Stimulated activated CD4-positive, alpha-beta T cell treated with anti-CD3 and anti-CD28 coated beads, Interleukin-1b, Interleukin-23, amount 100 ng/mL, for 1 hour (primary cell): ENCODE measurements at regions not wholly inside any gene's neighbourhood (a gene's known extent, or its start where the extent isn't known, plus 50 kb on each side); places are given as distances from the start of the nearest gene placed in this dataset.
"Not testable (repeated sequence)": the region's sequence is repeated elsewhere in the genome, so short reads cannot be mapped to it uniquely, and the experiment has no call there.

Source experiments
- DNase-seq, 2 donors: peaks; one replicate each; pipeline ENCODE4 v3.0.0-alpha.2; 2020; ENCODE audit warnings: low read depth in 2 of 2

- DNase-seq, result no peak
Measured at GRCh38 chr4:24368801-24369200, 215.6 kb downstream of the DHX15 start.

GRCh38 chr4:24364852-24365251, 219.5 kb downstream of the DHX15 start:
- no peak for DNase-seq

- no peak for DNase-seq
Measured at GRCh38 chr4:24364249-24364648, 220.1 kb downstream of the DHX15 start.

DNA sequence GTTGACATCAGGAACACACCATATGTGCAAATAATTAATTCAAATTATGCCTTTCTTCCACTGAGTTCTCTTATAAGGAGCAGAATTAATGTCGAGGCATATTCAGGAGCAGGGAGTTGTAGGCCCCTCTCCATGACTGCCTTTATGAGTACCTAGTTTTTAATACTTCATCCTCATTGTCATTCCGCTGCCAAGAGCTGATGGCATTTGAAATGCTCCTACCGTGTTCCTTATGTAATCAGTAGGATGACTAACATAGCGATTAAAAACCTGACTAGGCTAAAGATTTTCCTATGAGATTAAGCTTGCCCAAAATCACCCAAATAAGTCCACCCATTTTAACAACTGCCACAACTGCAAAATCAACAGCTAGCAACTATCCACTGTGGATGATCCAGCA, 220.6 kb downstream of the DHX15 start:
- DNase-seq, result no peak

- DNase-seq, result no peak
Measured at GRCh38 chr4:24352112-24352511, 232.2 kb downstream of the DHX15 start.

DNA sequence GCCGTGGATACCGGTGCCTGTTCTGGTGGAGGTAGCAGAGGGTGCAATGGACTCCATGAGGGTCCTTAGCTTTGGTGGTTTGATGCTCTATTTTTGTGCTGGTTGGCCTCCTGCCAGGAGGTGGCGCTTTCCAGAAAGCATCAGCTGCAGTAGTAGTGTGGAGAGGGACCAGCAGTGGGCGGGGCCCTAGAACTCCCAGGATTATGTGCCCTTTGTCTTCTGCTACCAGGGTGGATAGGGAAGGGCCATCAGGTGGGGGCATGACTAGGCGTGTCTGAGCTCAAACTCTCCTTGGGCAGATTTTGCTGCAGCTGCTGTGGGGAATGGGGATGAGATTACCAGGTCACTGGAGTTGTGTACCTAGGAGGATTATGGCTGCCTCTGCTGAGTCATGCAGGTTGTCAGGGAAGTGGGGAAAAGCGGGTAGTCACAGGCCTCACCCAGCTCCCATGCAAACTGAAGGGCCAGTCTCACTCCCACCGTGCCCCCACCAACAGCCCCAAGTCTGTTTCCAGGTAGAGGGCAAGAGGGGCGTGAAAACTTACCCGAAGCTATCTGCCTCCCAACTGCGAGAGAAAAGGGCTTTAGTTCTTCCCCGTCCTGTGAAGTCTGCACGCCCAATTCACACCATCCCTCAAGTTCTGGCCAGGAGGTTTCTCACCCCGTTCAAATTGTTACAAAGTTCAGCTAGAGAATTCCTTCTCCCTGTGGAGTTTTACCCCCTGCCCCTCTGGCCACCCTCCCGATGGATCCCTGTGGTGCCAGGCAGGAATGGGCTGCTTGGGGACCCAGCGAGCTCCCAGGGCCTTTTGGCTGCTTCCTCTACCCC, 235.0 kb downstream of the DHX15 start:
- DNase-seq, result not testable (repeated sequence)

DNA sequence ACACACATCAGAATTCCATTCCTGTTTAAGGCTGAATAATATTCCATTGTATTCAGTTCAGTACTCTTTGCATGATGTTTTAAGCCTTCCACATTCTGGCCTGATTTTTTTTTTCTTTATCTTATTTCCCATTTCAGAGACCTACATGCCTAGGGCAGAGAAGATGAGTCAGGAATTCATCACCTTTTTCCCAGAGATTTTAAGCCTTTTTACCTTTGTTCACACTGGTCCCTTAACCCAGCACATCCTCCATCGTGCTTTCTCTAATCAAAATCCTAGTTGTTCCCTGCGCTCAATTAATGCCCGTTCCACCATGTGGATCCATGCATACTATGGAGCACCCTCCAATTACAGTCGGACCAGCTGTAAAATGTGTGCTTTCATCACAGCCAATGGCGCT, 245.1 kb downstream of the DHX15 start:
- no peak for DNase-seq

- DNase-seq, result no peak
Measured at GRCh38 chr4:24337451-24338190, 246.7 kb downstream of the DHX15 start.

- DNase-seq, result no peak
Measured at GRCh38 chr4:24335616-24336015, 248.7 kb downstream of the DHX15 start.

DNA sequence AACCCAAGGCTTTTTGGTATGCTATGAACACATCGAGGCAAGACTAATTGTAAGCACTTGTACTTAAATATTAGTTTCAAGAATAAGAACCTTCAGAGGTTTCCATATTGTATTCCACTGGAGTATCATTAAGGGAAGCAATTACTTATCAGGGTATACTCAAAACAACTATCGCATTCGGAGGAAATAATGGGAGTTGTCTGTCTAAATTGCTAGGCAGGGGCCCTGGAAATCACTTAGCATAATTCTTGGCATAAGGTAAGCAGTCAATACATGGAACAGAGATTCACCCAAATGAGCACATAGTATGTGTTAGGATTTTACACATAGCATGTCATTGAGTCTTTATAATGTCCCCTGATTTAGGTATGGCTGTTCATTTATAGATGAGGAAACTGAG, 249.4 kb downstream of the DHX15 start:
- no peak for DNase-seq

DNA sequence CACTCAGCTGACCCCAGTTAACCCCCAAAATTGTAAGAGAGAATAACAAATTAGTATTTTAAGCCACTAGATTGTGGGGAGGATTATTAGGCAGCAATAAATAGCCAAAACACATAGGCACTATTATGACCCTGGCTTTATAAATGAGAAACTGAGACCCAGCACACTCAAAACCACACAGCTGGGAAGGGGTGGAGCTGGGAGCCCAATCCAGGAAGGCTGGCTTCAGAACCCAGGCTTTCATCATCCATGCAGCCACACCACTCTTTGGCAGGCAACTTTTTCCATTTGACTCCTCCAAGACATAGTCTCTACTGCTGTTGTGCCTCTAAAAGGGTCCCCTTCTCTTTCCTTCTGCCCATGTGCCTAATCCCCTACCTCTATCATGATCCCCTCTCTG, 253.8 kb downstream of the DHX15 start:
- DNase-seq, result no peak

GRCh38 chr4:24330172-24330571, 254.2 kb downstream of the DHX15 start:
- DNase-seq, result no peak

DNA sequence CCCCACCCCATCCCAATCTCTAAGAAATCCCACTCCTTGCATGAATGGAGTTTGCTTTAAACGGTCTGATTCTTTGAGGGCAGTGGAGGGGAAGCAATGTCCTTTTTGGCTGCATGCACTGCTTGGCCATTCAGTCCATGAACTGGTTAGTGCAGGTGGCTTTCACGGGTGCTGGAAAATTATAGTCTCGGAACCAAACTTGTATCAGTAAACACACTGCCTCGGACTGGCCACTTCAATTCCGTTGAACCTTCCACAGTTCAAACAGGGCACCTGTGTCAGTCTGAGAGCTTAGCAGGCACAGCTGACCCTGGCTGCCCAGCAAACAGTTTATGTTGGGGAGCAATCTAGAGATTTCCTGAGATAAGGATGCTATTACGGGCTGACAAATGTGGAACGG, 255.6 kb downstream of the DHX15 start:
- DNase-seq, result no peak

DNA sequence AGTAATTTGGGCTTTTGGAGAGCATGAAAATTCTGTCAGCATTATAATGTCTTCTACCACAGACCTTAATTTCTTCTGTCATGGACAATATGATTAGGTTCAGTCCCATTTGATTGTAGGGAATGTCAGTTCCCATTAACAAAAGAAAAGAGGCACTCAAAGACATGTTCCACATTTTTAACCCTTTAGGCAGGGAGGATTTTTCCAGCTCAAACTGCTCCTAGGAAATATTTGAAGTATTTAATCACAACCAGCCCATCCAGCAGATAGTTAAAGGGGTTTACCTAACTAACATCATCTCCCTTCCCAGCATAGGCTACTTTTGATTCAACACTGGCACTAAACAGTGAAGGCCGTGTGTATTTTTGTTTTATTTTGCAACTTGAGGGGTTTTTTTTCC, 256.0 kb downstream of the DHX15 start:
- no peak for DNase-seq

- DNase-seq, result no peak
Measured at GRCh38 chr4:24322995-24323394, 261.4 kb downstream of the DHX15 start.

- DNase-seq, result no peak
Measured at GRCh38 chr4:24322511-24322910, 261.8 kb downstream of the DHX15 start.

- DNase-seq, result no peak
Measured at GRCh38 chr4:24321616-24322015, 262.7 kb downstream of the DHX15 start.

DNA sequence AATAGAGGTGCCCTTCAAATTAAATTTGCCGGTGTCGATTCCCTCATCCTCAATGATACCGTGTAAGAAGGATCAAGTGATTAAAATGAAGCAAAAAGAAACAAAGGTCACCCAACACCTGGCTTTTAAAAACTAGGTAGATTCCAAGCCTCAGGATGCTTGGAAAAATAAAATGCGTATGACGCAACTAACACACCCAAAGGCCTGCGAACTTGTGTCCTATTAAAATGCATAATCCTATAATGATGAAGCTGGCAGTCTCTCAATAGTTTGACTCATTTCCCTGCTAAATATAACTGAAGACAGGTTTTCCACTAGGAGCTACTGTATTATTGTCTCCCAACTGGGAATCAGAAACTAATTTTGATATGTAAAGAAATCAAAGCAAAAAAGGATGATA, 263.2 kb downstream of the DHX15 start:
- DNase-seq, result no peak

DNA sequence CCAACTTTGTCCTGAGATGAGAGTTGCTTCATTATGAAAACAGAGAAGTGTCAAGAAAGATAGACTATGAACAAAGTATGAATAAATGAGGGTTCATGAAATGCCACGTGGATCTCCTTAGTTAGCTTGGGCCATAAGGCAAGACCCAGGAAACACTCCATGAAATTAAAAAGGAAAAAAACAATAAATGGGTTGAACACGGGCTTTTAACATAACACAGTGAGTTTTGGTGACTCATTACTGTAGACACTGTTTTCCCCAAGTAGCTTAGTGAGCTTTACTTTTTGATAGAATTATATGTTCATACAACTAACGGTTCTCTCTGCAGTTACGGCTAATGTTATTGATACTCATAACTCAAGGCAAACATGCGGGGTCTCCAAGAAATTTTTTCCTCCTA, 265.0 kb downstream of the DHX15 start:
- no peak for DNase-seq

DNA sequence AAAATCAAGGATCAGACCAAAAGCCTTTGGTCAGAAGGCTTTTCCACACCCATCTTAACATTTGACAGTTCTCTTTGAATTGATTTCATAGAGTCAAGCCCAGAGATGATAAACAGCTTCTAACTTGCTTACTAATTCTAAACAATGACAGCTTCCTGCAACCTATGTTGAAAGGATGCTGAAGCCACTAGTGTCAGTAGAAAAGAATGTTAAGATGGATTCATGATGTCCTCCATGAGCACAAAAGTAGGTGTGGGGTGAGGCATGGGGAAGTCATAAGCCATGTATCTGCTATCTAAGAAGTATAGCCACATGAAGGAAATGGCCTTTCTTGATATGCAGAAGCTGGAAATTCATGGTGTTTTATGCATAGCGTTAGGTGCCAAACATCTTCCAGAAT, 269.3 kb downstream of the DHX15 start:
- no peak for DNase-seq

GRCh38 chr4:24312261-24312913, 272.0 kb downstream of the DHX15 start:
- no peak for DNase-seq

- no peak for DNase-seq
Measured at GRCh38 chr4:24303926-24304325, 280.4 kb downstream of the DHX15 start.

GRCh38 chr4:24298911-24299310, 285.4 kb downstream of the DHX15 start:
- no peak for DNase-seq
